H1 (cell line): ENCODE measurements at regions not wholly inside any gene's neighbourhood (a gene's known extent, or its start where the extent isn't known, plus 50 kb on each side); places are given as distances from the start of the nearest gene placed in this dataset.

Experiments used
- CTCF ChIA-PET: fragments of 300-600 bp; sonication (Branson Sonifier 250); formaldehyde crosslinking; loops from one replicate; lab custom pipeline; 2021; ENCODE audit not compliant: partially characterized antibody; lab: Charles Lee
- POLR2A ChIA-PET: fragments of 300-600 bp; sonication (Branson Sonifier 250); formaldehyde crosslinking; loops from one replicate; lab custom pipeline; 2021; ENCODE audit warnings: inconsistent platforms; ENCODE audit not compliant: partially characterized antibody; lab: Charles Lee
- DNase-seq, 2 experiments: peaks; one replicate each; pipeline versions ENCODE4 v3.0.0 to v3.0.0-alpha.2; 2010 to 2022; ENCODE audit warnings: low spot score in 2 of 2, low read depth in 1 of 2, mixed read lengths in 1 of 2
- FAIRE-seq: peaks from 2 replicates; lab custom pipeline; 2011; peaks lifted over from hg19 to GRCh38; lab: Jason Lieb, UNC
- H2AFZ ChIP-seq: 2 replicates; pipeline ENCODE4 v1.8.1; 2012; ENCODE audit warnings: low read length, inconsistent platforms
- H2AK5ac ChIP-seq: 2 replicates; pipeline ENCODE4 v1.6.1; 2013; ENCODE audit warnings: low read depth, low read length
- H2BK120ac ChIP-seq: replicated peaks from 2 replicates; pipeline ENCODE3; 2013; ENCODE audit warnings: low read depth, low read length, inconsistent platforms
- H2BK12ac ChIP-seq: 2 replicates; pipeline ENCODE4 v1.6.1; 2013; ENCODE audit warnings: low read depth, low read length
- H2BK15ac ChIP-seq: 2 replicates; pipeline ENCODE4 v1.6.1; 2013; ENCODE audit warnings: low read length
- H2BK20ac ChIP-seq: 2 replicates; pipeline ENCODE4 v1.6.1; 2013; ENCODE audit warnings: low read length
- H2BK5ac ChIP-seq: 2 replicates; pipeline ENCODE4 v1.6.1; 2013; ENCODE audit warnings: low read depth, low read length
- H3K14ac ChIP-seq: 2 replicates; pipeline ENCODE4 v1.6.1; 2013; ENCODE audit warnings: inconsistent platforms; ENCODE audit not compliant: insufficient read length
- H3K18ac ChIP-seq: 2 replicates; pipeline ENCODE4 v1.6.1; 2013; ENCODE audit warnings: low read length; ENCODE audit errors: extremely low read depth
- H3K23ac ChIP-seq: 2 replicates; pipeline ENCODE4 v1.6.1; 2013; ENCODE audit warnings: inconsistent platforms; ENCODE audit not compliant: insufficient read length
- H3K23me2 ChIP-seq: 2 replicates; pipeline ENCODE4 v1.6.1; 2013; ENCODE audit warnings: low read depth, low read length
- H3K27ac ChIP-seq: 2 replicates; pipeline ENCODE4 v1.6.1; 2011; ENCODE audit warnings: low read depth, low read length, inconsistent platforms
- H3K27me3 ChIP-seq, 4 experiments: replicated peaks in 1 of 4; 1 replicate in 1 of 4; 2 replicates in 3 of 4; pipeline versions ENCODE4 v1.6.1 to v1.8.1; 2011 to 2013; ENCODE audit warnings: low read length in 3 of 4, mild to moderate bottlenecking in 3 of 4, inconsistent platforms in 2 of 4, mixed read lengths in 2 of 4, moderate library complexity in 1 of 4; ENCODE audit not compliant: control insufficient read depth in 3 of 4, insufficient read depth in 3 of 4; ENCODE audit errors: extremely low read depth in 1 of 4
- H3K36me3 ChIP-seq, 4 experiments: 2 replicates each; pipeline versions ENCODE4 v1.6.1 to v1.8.1; 2011 to 2013; ENCODE audit warnings: mild to moderate bottlenecking in 4 of 4, low read length in 3 of 4, moderate library complexity in 2 of 4, control low read depth in 1 of 4, inconsistent platforms in 1 of 4; ENCODE audit not compliant: insufficient read depth in 4 of 4, control insufficient read depth in 2 of 4
- H3K4ac ChIP-seq: replicated peaks from 2 replicates; pipeline ENCODE3; 2013; ENCODE audit warnings: low read length, low read depth, mixed read lengths, inconsistent platforms; ENCODE audit not compliant: insufficient read length
- H3K4me1 ChIP-seq, 4 experiments: replicated peaks in 1 of 4; 1 replicate in 1 of 4; 2 replicates in 3 of 4; pipeline versions ENCODE4 v1.6.1 to v1.8.1; 2011 to 2013; ENCODE audit warnings: low read length in 3 of 4, inconsistent platforms in 2 of 4, mixed read lengths in 1 of 4; ENCODE audit not compliant: insufficient read depth in 4 of 4, control insufficient read depth in 3 of 4
- H3K4me2 ChIP-seq, 2 experiments: 2 replicates each; pipeline versions ENCODE4 v1.6.1 to v1.8.1; 2011 to 2013; ENCODE audit warnings: low read depth in 2 of 2, low read length in 2 of 2, control low read depth in 1 of 2, inconsistent platforms in 1 of 2, mild to moderate bottlenecking in 1 of 2; ENCODE audit not compliant: insufficient read depth in 1 of 2
- H3K4me3 ChIP-seq, 4 experiments: fragments of 200-600, 300-600 bp in 1 of 4; sonication (generic), shearing (Covaris generic), sonication (Bioruptor Twin) in 1 of 4; 2 replicates each; pipeline versions ENCODE4 v1.5.1 to v1.8.1; 2011 to 2016; ENCODE audit warnings: low read length in 4 of 4, low read depth in 3 of 4, control low read depth in 2 of 4, inconsistent platforms in 2 of 4, mild to moderate bottlenecking in 2 of 4, mixed read lengths in 1 of 4, moderate library complexity in 1 of 4; ENCODE audit not compliant: insufficient read depth in 2 of 4; ENCODE audit errors: extremely low read depth in 1 of 4
- H3K56ac ChIP-seq: replicated peaks from 2 replicates; pipeline ENCODE3; 2013; ENCODE audit warnings: low read depth, mild to moderate bottlenecking, mixed read lengths, low read length, inconsistent platforms; ENCODE audit not compliant: insufficient read length
- H3K79me1 ChIP-seq: 2 replicates; pipeline ENCODE4 v1.6.1; 2013; ENCODE audit warnings: low read depth, low read length, control low read depth
- H3K79me2 ChIP-seq, 2 experiments: 2 replicates each; pipeline versions ENCODE4 v1.6.1 to v1.8.1; 2012 to 2013; ENCODE audit warnings: low read length in 2 of 2, mild to moderate bottlenecking in 2 of 2, inconsistent platforms in 1 of 2; ENCODE audit not compliant: insufficient read depth in 2 of 2, control insufficient read depth in 1 of 2
- H3K9ac ChIP-seq, 4 experiments: replicated peaks in 1 of 4; 1 replicate in 1 of 4; 2 replicates in 3 of 4; pipeline versions ENCODE4 v1.6.1 to v1.8.1; 2011 to 2013; ENCODE audit warnings: low read depth in 3 of 4, low read length in 3 of 4, control low read depth in 2 of 4, mild to moderate bottlenecking in 2 of 4, moderate library complexity in 2 of 4, inconsistent platforms in 1 of 4; ENCODE audit errors: extremely low read depth in 1 of 4
- H3K9me3 ChIP-seq, 2 experiments: 2 replicates each; pipeline versions ENCODE4 v1.6.1 to v1.8.1; 2012 to 2013; ENCODE audit warnings: mild to moderate bottlenecking in 2 of 2, moderate library complexity in 2 of 2, control low read depth in 1 of 2, inconsistent platforms in 1 of 2, low read depth in 1 of 2, low read length in 1 of 2, mixed read lengths in 1 of 2; ENCODE audit not compliant: insufficient read depth in 2 of 2
- H4K20me1 ChIP-seq, 2 experiments: replicated peaks in 1 of 2; 2 replicates each; pipeline versions ENCODE3 to v1.8.1; 2011 to 2013; ENCODE audit warnings: inconsistent platforms in 2 of 2, low read length in 2 of 2, mild to moderate bottlenecking in 1 of 2; ENCODE audit not compliant: insufficient read depth in 2 of 2, control insufficient read depth in 1 of 2
- H4K5ac ChIP-seq: 2 replicates; pipeline ENCODE4 v1.6.1; 2013; ENCODE audit warnings: low read length, low read depth, mixed read lengths, inconsistent platforms; ENCODE audit not compliant: insufficient read length
- H4K8ac ChIP-seq: 2 replicates; pipeline ENCODE4 v1.8.0; 2013; ENCODE audit warnings: mild to moderate bottlenecking, moderate library complexity, low read length, inconsistent platforms; ENCODE audit not compliant: insufficient read depth; ENCODE audit errors: extremely low read depth
- H4K91ac ChIP-seq: replicated peaks from 2 replicates; pipeline ENCODE3; 2013; ENCODE audit warnings: low read length, mixed read lengths, inconsistent platforms; ENCODE audit not compliant: insufficient read length
- FOSL1 ChIP-seq: IDR thresholded peaks from 2 replicates; pipeline ENCODE4 v1.6.1; 2011; ENCODE audit warnings: mild to moderate bottlenecking, low read depth, low read length, moderate library complexity; ENCODE audit not compliant: insufficient read depth
- RAD21 ChIP-seq, 2 experiments: IDR thresholded peaks in 1 of 2; conservative IDR thresholded peaks in 1 of 2; 2 replicates each; pipeline ENCODE4 v1.6.1; 2011; ENCODE audit warnings: low read depth in 2 of 2, low read length in 2 of 2, improper control_type of control experiment in 1 of 2, inconsistent platforms in 1 of 2, mild to moderate bottlenecking in 1 of 2, moderate library complexity in 1 of 2
- WGBS, 2 experiments: shearing (Covaris generic) in 1 of 2; methylation state at CpG; one replicate each; pipeline versions ENCODE4 v1.1.6 to v1.1.7; 2013 to 2015; ENCODE audit warnings: low lambda C conversion rate in 2 of 2, mixed read lengths in 2 of 2, inconsistent platforms in 1 of 2, low coverage in 1 of 2, missing lambda C conversion rate in 1 of 2; ENCODE audit not compliant: insufficient replicate concordance in 2 of 2, insufficient coverage in 1 of 2, insufficient read length in 1 of 2; ENCODE audit errors: extremely low coverage in 1 of 2, missing lambda C conversion rate in 1 of 2; 5-methylcytosine and 5-hydroxymethylcytosine counted together

GRCh38 chr7:131690441-131690840 is 134.0 kb upstream of the PODXL start:
- WGBS, 2 experiments: 75% methylated on average over 11 of the region's 12 CpGs; no CpG with 5 or more reads in 1 of the 2 experiments
- no peak overlapping the region for H2BK120ac ChIP-seq
- no peak overlapping the region for H4K5ac ChIP-seq
- no peaks in the 10 kb centered on the region for H3K9me3 ChIP-seq
- H4K8ac ChIP-seq: no peak overlapping the region
- POLR2A ChIA-PET: no interaction called here
- H2BK15ac ChIP-seq: no peak overlapping the region
- no peak overlapping the region for H3K23ac ChIP-seq
- H3K4me3 ChIP-seq: no peak overlapping the region
- H4K91ac ChIP-seq: no peak overlapping the region
- H2BK12ac ChIP-seq: no peak overlapping the region
- no peaks in the 10 kb centered on the region for H3K79me2 ChIP-seq
- peaks cover 0 to 9% (median 2%) of the 10 kb centered on the region in 4 experiments; a peak in 5 of 7 replicates for H3K4me1 ChIP-seq
- H3K27me3 ChIP-seq: peaks cover 0 to 7% (median 3%) of the 10 kb centered on the region in 4 experiments; a peak in 1 of 7 replicates
- no peak overlapping the region for H3K56ac ChIP-seq
- H2BK20ac ChIP-seq: no peak overlapping the region
- DNase-seq (peak in 1 of 2 experiments; percentile 29), FAIRE-seq (no peak)
- no peak overlapping the region for H3K27ac ChIP-seq
- no peak overlapping the region for H2AFZ ChIP-seq
- H3K23me2 ChIP-seq: no peaks in the 10 kb centered on the region; the same call in 1 of the 2 replicates
- H3K4ac ChIP-seq: no peak overlapping the region
- H2AK5ac ChIP-seq: no peak overlapping the region
- H3K18ac ChIP-seq: no peak overlapping the region
- H4K20me1 ChIP-seq: no peaks in the 10 kb centered on the region
- no peak overlapping the region for H3K14ac ChIP-seq
- no peaks in the 10 kb centered on the region for H3K79me1 ChIP-seq
- no peak overlapping the region for H3K4me2 ChIP-seq
- no peaks in the 10 kb centered on the region for H3K36me3 ChIP-seq
- CTCF ChIA-PET: interaction anchor here (0.7 to 5.8 kb wide), 32 partner anchors 10 to 846 kb away, joined by 3 to 66 read pairs (median 6); no protein-coding TSS in a partner anchor
- H2BK5ac ChIP-seq: no peak overlapping the region
- no peak overlapping the region for H3K9ac ChIP-seq
- no peak for TF ChIP-seq RAD21 (IDR thresholded peaks at IDR 0.05 in 1 of 2, conservative IDR thresholded peaks at IDR 0.05 in 1 of 2; ENCODE audit: low read depth in 2 of 2, low read length in 2 of 2)
- TF ChIP-seq FOSL1: no peak
